HCT116 (cell line): ENCODE measurements at regions not wholly inside any gene's neighbourhood (a gene's known extent, or its start where the extent isn't known, plus 50 kb on each side); places are given as distances from the start of the nearest gene placed in this dataset.

Source experiments
- ATAC-seq: fragments of 200-7000 bp; cut with Tn5 transposase; 2 replicates; pipeline ENCODE4 v1.9.1; 2020; ENCODE audit warnings: mild to moderate bottlenecking, moderate library complexity
- BruUV-seq: library from RNA; stranded (reverse); fragments of 400-500 nt; replicated peaks from 2 replicates; lab custom pipeline; 2021; lab: Mats Ljungman, UMichigan
- CTCF ChIA-PET: fragments of 300-600 bp; sonication (Branson Sonifier 250); formaldehyde crosslinking; loops from one replicate; lab custom pipeline; 2021; ENCODE audit warnings: antibody characterized with exemption; lab: Charles Lee
- POLR2A ChIA-PET: fragments of 300-600, 350-600 bp; sonication (Branson Sonifier 250); formaldehyde crosslinking; loops from one replicate; lab custom pipeline; 2021; ENCODE audit warnings: antibody characterized with exemption; lab: Charles Lee
- RAD21 ChIA-PET, 2 experiments: fragments of 300-600 bp; sonication (Branson Sonifier 250); formaldehyde crosslinking; loops; one replicate each; lab custom pipeline; 2023; ENCODE audit warnings: low total read pairs in 2 of 2; ENCODE audit not compliant: uncharacterized antibody in 2 of 2, unreplicated experiment in 2 of 2, low non-redundant PET in 1 of 2; lab: Charles Lee
- DNase-seq: peaks from one replicate; pipeline ENCODE4 v3.0.0-alpha.2; 2010; ENCODE audit warnings: low read depth, low spot score
- H2AFZ ChIP-seq: fragments of 200-600 bp; shearing (Covaris generic), sonication (generic); 2 replicates; pipeline ENCODE4 v1.6.1; 2017; ENCODE audit warnings: low read depth, mixed run types, mixed read lengths, antibody characterized with exemption, low read length; ENCODE audit not compliant: poor library complexity, severe bottlenecking
- H3K27ac ChIP-seq: 2 replicates; pipeline ENCODE4 v1.5.1; 2012; ENCODE audit warnings: low read depth, low read length
- H3K27me3 ChIP-seq: fragments of 200-600 bp; sonication (generic); 2 replicates; pipeline ENCODE4 v1.6.1; 2016; ENCODE audit warnings: mixed run types, low read length, mixed read lengths; ENCODE audit not compliant: insufficient read depth
- H3K36me3 ChIP-seq, 2 experiments: fragments of 200-500 bp in 1 of 2; fragments of 200-600 bp in 1 of 2; sonication (Bioruptor generic) in 1 of 2; sonication (generic) in 1 of 2; 2 replicates each; pipeline versions ENCODE4 v1.5.1 to v1.6.1; 2014 to 2016; ENCODE audit warnings: low read length in 2 of 2, inconsistent platforms in 1 of 2, mixed read lengths in 1 of 2, mixed run types in 1 of 2; ENCODE audit not compliant: insufficient read depth in 2 of 2, control insufficient read depth in 1 of 2
- H3K4me1 ChIP-seq, 2 experiments: fragments of 200-600 bp in 1 of 2; sonication (generic) in 1 of 2; 2 replicates each; pipeline versions ENCODE4 v1.5.1 to v1.6.1; 2012 to 2017; ENCODE audit warnings: low read length in 2 of 2, inconsistent platforms in 1 of 2, mild to moderate bottlenecking in 1 of 2, mixed read lengths in 1 of 2, mixed run types in 1 of 2, moderate library complexity in 1 of 2; ENCODE audit not compliant: insufficient read depth in 2 of 2, control insufficient read depth in 1 of 2
- H3K4me2 ChIP-seq: fragments of 200-600 bp; sonication (generic); 2 replicates; pipeline ENCODE4 v1.6.1; 2017; ENCODE audit warnings: mixed run types, low read length, mixed read lengths
- H3K4me3 ChIP-seq, 2 experiments: fragments of 200-600 bp in 1 of 2; sonication (generic) in 1 of 2; replicated peaks in 1 of 2; 2 replicates each; pipeline ENCODE4 v1.5.1; 2011 to 2016; ENCODE audit warnings: low read length in 2 of 2, control low read depth in 1 of 2, low read depth in 1 of 2, mild to moderate bottlenecking in 1 of 2, mixed read lengths in 1 of 2, mixed run types in 1 of 2
- H3K79me2 ChIP-seq: fragments of 200-600 bp; sonication (generic); 2 replicates; pipeline ENCODE4 v1.6.1; 2017; ENCODE audit warnings: mild to moderate bottlenecking, mixed run types, low read length, moderate library complexity, mixed read lengths; ENCODE audit not compliant: insufficient read depth
- H3K9ac ChIP-seq: fragments of 200-600 bp; sonication (generic); 2 replicates; pipeline ENCODE4 v1.6.1; 2016; ENCODE audit warnings: low read length, mixed read lengths
- H3K9me2 ChIP-seq: fragments of 200-600 bp; sonication (generic), shearing (Covaris generic); 2 replicates; pipeline ENCODE4 v1.6.1; 2017; ENCODE audit warnings: mixed run types, mild to moderate bottlenecking, moderate library complexity; ENCODE audit not compliant: insufficient read depth
- H3K9me3 ChIP-seq, 2 experiments: fragments of 200-500 bp in 1 of 2; fragments of 200-600 bp in 1 of 2; sonication (Bioruptor generic) in 1 of 2; sonication (generic) in 1 of 2; 2 replicates each; pipeline ENCODE4 v1.6.1; 2014 to 2017; ENCODE audit warnings: low read length in 2 of 2, mixed read lengths in 2 of 2, inconsistent platforms in 1 of 2, low read depth in 1 of 2, mild to moderate bottlenecking in 1 of 2, mixed run types in 1 of 2, moderate library complexity in 1 of 2; ENCODE audit not compliant: control insufficient read depth in 1 of 2, insufficient read depth in 1 of 2
- H4K20me1 ChIP-seq: fragments of 200-600 bp; sonication (generic), shearing (Covaris generic); 2 replicates; pipeline ENCODE4 v1.6.1; 2017; ENCODE audit warnings: mixed run types, mild to moderate bottlenecking, moderate library complexity; ENCODE audit not compliant: insufficient read depth
- EZH2phosphoT487 ChIP-seq: fragments of 200-600 bp; IDR thresholded peaks from 2 replicates; pipeline ENCODE4 v1.6.1; 2018; ENCODE audit warnings: antibody characterized with exemption, borderline replicate concordance
- TCF7L2 ChIP-seq: IDR thresholded peaks from 2 replicates; pipeline ENCODE4 v1.7.0; 2011; ENCODE audit warnings: borderline replicate concordance, inconsistent platforms; ENCODE audit not compliant: insufficient read depth, insufficient read length; ENCODE audit errors: extremely low read depth
- ZNF274 ChIP-seq: fragments of 200-500 bp; sonication (Bioruptor generic); IDR thresholded peaks from 2 replicates; pipeline ENCODE4 v1.6.1; 2014; ENCODE audit warnings: mild to moderate bottlenecking, low read depth, low read length, inconsistent platforms
- intact Hi-C: fragments of 100-400 bp; cut with micrococcal nuclease; formaldehyde crosslinking; loops from 2 replicates; pipeline ENCODE4 v1.10.0; 2022
- TF ChIP-seq, protein P1 (sequence below): IDR thresholded peaks from 2 replicates; pipeline ENCODE4 v1.6.1; 2011; ENCODE audit warnings: mild to moderate bottlenecking, low read length, moderate library complexity; ENCODE audit not compliant: insufficient replicate concordance; ENCODE audit errors: extremely low read depth
- TF ChIP-seq, protein P2 (sequence below), 3 experiments: fragments of 200-600 bp in 1 of 3; sonication (generic) in 1 of 3; IDR thresholded peaks in 2 of 3; conservative IDR thresholded peaks in 1 of 3; 2 replicates each; pipeline ENCODE4 v1.5.1; 2012 to 2017; ENCODE audit warnings: low read depth in 2 of 3, low read length in 2 of 3, antibody characterized with exemption in 1 of 3, borderline replicate concordance in 1 of 3, control low read depth in 1 of 3, mild to moderate bottlenecking in 1 of 3, mixed read lengths in 1 of 3, mixed run types in 1 of 3, moderate library complexity in 1 of 3; ENCODE audit not compliant: insufficient read depth in 1 of 3

DNA sequence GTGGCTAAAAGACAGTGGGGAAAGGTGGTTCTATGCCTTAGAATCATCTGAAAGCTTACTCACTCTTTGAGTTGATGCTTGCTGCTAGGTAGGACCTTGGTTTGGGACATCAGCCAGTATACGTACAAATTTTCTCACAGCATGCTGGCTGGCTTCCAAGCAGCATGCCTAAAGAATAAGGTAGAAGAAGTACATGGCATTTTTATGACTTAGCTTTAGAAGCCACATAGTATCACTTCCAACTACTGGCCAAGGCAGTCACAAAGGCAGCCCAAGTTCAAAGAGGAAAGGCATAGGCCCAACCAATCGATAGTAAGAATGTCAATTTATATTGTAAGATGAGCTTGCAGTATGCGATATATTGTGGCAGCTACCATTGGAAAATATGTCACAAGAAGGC is 284.2 kb upstream of the CAND1 start:
- Histone ChIP-seq H3K27me3 (peaks cover 43% of the 10 kb centered on the region), H2AFZ (no peak overlapping the region), H3K4me3 (no peak overlapping the region), H3K9ac (no peak overlapping the region), H3K27ac (no peak overlapping the region), H3K4me1 (no peaks in the 10 kb centered on the region), H4K20me1 (no peaks in the 10 kb centered on the region), H3K4me2 (no peak overlapping the region), H3K9me3 (no peaks in the 10 kb centered on the region), H3K36me3 (no peaks in the 10 kb centered on the region), H3K79me2 (no peaks in the 10 kb centered on the region), H3K9me2 (no peaks in the 10 kb centered on the region)
- no TSS peak for BruUV-seq
- ChIA-PET POLR2A (no interaction called here), RAD21 (no interaction called here), CTCF (no interaction called here)
- DNase-seq: no peak
- ATAC-seq: no peak
- TF ChIP-seq, protein P1, sequence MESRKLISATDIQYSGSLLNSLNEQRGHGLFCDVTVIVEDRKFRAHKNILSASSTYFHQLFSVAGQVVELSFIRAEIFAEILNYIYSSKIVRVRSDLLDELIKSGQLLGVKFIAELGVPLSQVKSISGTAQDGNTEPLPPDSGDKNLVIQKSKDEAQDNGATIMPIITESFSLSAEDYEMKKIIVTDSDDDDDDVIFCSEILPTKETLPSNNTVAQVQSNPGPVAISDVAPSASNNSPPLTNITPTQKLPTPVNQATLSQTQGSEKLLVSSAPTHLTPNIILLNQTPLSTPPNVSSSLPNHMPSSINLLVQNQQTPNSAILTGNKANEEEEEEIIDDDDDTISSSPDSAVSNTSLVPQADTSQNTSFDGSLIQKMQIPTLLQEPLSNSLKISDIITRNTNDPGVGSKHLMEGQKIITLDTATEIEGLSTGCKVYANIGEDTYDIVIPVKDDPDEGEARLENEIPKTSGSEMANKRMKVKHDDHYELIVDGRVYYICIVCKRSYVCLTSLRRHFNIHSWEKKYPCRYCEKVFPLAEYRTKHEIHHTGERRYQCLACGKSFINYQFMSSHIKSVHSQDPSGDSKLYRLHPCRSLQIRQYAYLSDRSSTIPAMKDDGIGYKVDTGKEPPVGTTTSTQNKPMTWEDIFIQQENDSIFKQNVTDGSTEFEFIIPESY: no peak
- no peak for TF ChIP-seq TCF7L2
- intact Hi-C loops: no loop called here

DNA sequence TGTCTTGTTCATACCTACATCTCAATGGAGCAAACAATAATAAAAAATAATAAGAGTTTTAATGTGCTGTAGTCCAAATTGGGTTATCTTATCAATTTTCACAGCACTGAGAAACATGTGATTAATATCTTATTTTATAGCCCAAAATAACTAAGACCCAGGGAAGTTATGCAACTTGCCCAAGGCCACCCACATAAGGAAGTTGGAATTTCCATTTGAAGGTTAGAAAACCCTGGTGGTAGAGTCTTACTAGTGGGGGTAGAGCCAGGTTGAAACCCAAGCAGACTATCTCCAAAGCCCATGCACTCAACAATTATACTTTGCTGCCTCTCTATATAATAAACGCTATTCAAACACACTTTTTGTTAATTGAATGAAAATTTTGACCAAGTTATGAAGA is 270.0 kb upstream of the CAND1 start:
- H3K9me3 ChIP-seq: no peaks in the 10 kb centered on the region
- RAD21 ChIA-PET: no interaction called here
- POLR2A ChIA-PET: no interaction called here
- ATAC-seq (no peak), DNase-seq (no peak)
- no TSS peak for BruUV-seq
- peaks cover 54% of the 10 kb centered on the region for H3K27me3 ChIP-seq
- H3K36me3 ChIP-seq: no peaks in the 10 kb centered on the region
- H3K79me2 ChIP-seq: no peaks in the 10 kb centered on the region
- H3K27ac ChIP-seq: no peak overlapping the region
- H2AFZ ChIP-seq: no peak overlapping the region
- H3K4me2 ChIP-seq: no peak overlapping the region
- TF ChIP-seq, protein P2, sequence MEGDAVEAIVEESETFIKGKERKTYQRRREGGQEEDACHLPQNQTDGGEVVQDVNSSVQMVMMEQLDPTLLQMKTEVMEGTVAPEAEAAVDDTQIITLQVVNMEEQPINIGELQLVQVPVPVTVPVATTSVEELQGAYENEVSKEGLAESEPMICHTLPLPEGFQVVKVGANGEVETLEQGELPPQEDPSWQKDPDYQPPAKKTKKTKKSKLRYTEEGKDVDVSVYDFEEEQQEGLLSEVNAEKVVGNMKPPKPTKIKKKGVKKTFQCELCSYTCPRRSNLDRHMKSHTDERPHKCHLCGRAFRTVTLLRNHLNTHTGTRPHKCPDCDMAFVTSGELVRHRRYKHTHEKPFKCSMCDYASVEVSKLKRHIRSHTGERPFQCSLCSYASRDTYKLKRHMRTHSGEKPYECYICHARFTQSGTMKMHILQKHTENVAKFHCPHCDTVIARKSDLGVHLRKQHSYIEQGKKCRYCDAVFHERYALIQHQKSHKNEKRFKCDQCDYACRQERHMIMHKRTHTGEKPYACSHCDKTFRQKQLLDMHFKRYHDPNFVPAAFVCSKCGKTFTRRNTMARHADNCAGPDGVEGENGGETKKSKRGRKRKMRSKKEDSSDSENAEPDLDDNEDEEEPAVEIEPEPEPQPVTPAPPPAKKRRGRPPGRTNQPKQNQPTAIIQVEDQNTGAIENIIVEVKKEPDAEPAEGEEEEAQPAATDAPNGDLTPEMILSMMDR (IDR thresholded peaks at IDR 0.05 in 2 of 3, conservative IDR thresholded peaks at IDR 0.05 in 1 of 3; ENCODE audit: borderline replicate concordance in 1 of 3, insufficient read depth in 1 of 3, low read depth in 2 of 3, low read length in 2 of 3): no peak
- TF ChIP-seq EZH2phosphoT487 (no peak), ZNF274 (no peak)
- TF ChIP-seq, protein P1: no peak
- TF ChIP-seq, all 23 proteins: peak for 0
- CTCF ChIA-PET: no interaction called here
- intact Hi-C loops: no loop called here
- no peaks in the 10 kb centered on the region for H3K9me2 ChIP-seq
- no peak overlapping the region for H3K9ac ChIP-seq
- no peak overlapping the region for H3K4me3 ChIP-seq
- no peaks in the 10 kb centered on the region for H3K4me1 ChIP-seq
- H4K20me1 ChIP-seq: no peaks in the 10 kb centered on the region
